ENCODE measurements at regions not wholly inside any gene's neighbourhood (a gene's known extent, or its start where the extent isn't known, plus 50 kb on each side); places are given as distances from the start of the nearest gene placed in this dataset.

DNA sequence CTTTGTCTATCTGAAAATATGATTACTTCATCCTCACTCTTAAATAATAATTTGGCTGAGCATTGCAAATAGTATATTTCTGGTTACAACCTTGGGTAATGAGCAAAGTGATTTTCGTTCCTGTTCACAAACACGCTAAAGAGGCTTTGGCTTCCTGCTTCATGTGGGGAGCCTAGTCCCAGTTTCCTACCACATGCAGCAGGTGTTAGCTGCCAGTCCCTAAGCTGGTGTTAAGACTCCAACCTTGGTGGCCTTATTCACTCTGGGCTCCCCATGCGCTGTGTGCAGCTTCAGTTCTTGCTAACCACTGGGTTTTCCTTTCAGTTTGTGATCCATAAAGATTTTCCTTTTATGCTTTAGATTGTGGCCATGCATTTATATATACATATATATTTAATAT lies 56.7 kb upstream of the BARHL2 start:
- Histone ChIP-seq H3K4me3 (ENCODE audit: control insufficient read depth in 2 of 3, extremely low read depth in 1 of 3, insufficient read depth in 2 of 3, low read depth in 1 of 3, low read length in 3 of 3) (no peak overlapping the region), H4K20me1 (ENCODE audit: control insufficient read depth, extremely low read depth, insufficient read depth, low read length) (no peaks in the 10 kb centered on the region), H3K27me3 (ENCODE audit: control insufficient read depth, extremely low read depth, insufficient read depth, low read length) (no peaks in the 10 kb centered on the region), H3K79me2 (ENCODE audit: control insufficient read depth, insufficient read depth, low read length) (no peaks in the 10 kb centered on the region), H3K9me1 (ENCODE audit: control insufficient read depth, extremely low read depth, insufficient read depth, low read length) (no peaks in the 10 kb centered on the region), H3K4me2 (ENCODE audit: control insufficient read depth, extremely low read depth, insufficient read depth, low read depth, low read length) (no peak overlapping the region), H3K4me1 (ENCODE audit: control insufficient read depth, extremely low read depth, insufficient read depth, low read length) (no peaks in the 10 kb centered on the region), H3K9me3 (ENCODE audit: control insufficient read depth, low read depth, low read length) (no peaks in the 10 kb centered on the region), H3K36me3 (ENCODE audit: control insufficient read depth in 2 of 2, extremely low read depth in 1 of 2, insufficient read depth in 2 of 2, low read length in 2 of 2) (no peaks in the 10 kb centered on the region), H3K27ac (ENCODE audit: control insufficient read depth, insufficient read depth, low read length) (no peak overlapping the region), H2AFZ (ENCODE audit: control insufficient read depth, low read length) (no peak overlapping the region), H3K9ac (ENCODE audit: control insufficient read depth, extremely low read depth, insufficient read depth, low read length) (no peak overlapping the region)
- dilution Hi-C loops (cut with MboI; ENCODE audit: extremely low pct_ligation_motif_present, low sequenced_read_pairs) = no loop called here
- DNase-seq (ENCODE audit: low read depth, low spot score) = no peak
- no peak for TF ChIP-seq EZH2 (IDR thresholded peaks at IDR 0.05; ENCODE audit: low read length)
- TF ChIP-seq, protein P1, sequence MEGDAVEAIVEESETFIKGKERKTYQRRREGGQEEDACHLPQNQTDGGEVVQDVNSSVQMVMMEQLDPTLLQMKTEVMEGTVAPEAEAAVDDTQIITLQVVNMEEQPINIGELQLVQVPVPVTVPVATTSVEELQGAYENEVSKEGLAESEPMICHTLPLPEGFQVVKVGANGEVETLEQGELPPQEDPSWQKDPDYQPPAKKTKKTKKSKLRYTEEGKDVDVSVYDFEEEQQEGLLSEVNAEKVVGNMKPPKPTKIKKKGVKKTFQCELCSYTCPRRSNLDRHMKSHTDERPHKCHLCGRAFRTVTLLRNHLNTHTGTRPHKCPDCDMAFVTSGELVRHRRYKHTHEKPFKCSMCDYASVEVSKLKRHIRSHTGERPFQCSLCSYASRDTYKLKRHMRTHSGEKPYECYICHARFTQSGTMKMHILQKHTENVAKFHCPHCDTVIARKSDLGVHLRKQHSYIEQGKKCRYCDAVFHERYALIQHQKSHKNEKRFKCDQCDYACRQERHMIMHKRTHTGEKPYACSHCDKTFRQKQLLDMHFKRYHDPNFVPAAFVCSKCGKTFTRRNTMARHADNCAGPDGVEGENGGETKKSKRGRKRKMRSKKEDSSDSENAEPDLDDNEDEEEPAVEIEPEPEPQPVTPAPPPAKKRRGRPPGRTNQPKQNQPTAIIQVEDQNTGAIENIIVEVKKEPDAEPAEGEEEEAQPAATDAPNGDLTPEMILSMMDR (optimal IDR thresholded peaks at IDR 0.05 in 1 of 3, IDR thresholded peaks at IDR 0.05 in 1 of 3, conservative IDR thresholded peaks at IDR 0.05 in 1 of 3; ENCODE audit: extremely low read depth in 1 of 3, insufficient read depth in 2 of 3, low read length in 3 of 3) = no peak
- no peak for FAIRE-seq

DNA sequence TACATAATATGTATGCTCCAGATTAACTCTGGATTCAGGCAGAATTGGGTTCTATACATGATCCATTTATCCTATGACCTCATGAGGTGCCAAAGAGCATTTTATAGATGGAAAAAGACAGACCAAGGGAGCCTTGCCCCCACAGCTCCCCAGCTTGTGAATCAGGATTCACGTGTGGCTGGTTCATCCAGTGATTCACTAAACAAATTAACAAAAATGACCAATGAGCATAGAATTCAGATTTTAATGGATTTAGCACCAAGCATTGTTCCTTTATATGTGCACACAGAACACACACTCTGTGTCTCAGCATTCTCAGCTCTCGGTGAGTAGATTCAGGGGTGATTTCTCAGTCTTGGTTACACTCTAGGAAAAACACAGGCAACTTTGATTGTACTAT lies 51.7 kb upstream of the BARHL2 start:
- dilution Hi-C loops (cut with MboI; ENCODE audit: extremely low pct_ligation_motif_present, low sequenced_read_pairs) = no loop called here
- Histone ChIP-seq H3K27me3 (ENCODE audit: control insufficient read depth, extremely low read depth, insufficient read depth, low read length) (no peaks in the 10 kb centered on the region), H3K4me1 (ENCODE audit: control insufficient read depth, extremely low read depth, insufficient read depth, low read length) (no peaks in the 10 kb centered on the region), H3K4me2 (ENCODE audit: control insufficient read depth, extremely low read depth, insufficient read depth, low read depth, low read length) (no peak overlapping the region), H3K4me3 (ENCODE audit: control insufficient read depth in 2 of 3, extremely low read depth in 1 of 3, insufficient read depth in 2 of 3, low read depth in 1 of 3, low read length in 3 of 3) (no peak overlapping the region), H3K9me1 (ENCODE audit: control insufficient read depth, extremely low read depth, insufficient read depth, low read length) (no peaks in the 10 kb centered on the region), H3K9ac (ENCODE audit: control insufficient read depth, extremely low read depth, insufficient read depth, low read length) (no peak overlapping the region), H3K36me3 (ENCODE audit: control insufficient read depth in 2 of 2, extremely low read depth in 1 of 2, insufficient read depth in 2 of 2, low read length in 2 of 2) (no peaks in the 10 kb centered on the region), H3K27ac (ENCODE audit: control insufficient read depth, insufficient read depth, low read length) (no peak overlapping the region), H3K9me3 (ENCODE audit: control insufficient read depth, low read depth, low read length) (no peaks in the 10 kb centered on the region), H2AFZ (ENCODE audit: control insufficient read depth, low read length) (no peak overlapping the region), H4K20me1 (ENCODE audit: control insufficient read depth, extremely low read depth, insufficient read depth, low read length) (no peaks in the 10 kb centered on the region), H3K79me2 (ENCODE audit: control insufficient read depth, insufficient read depth, low read length) (no peaks in the 10 kb centered on the region)
- no peak for FAIRE-seq
- DNase-seq (ENCODE audit: low read depth, low spot score) = no peak
- TF ChIP-seq, protein P1 (optimal IDR thresholded peaks at IDR 0.05 in 1 of 3, IDR thresholded peaks at IDR 0.05 in 1 of 3, conservative IDR thresholded peaks at IDR 0.05 in 1 of 3; ENCODE audit: extremely low read depth in 1 of 3, insufficient read depth in 2 of 3, low read length in 3 of 3) = no peak
- no peak for TF ChIP-seq EZH2 (IDR thresholded peaks at IDR 0.05; ENCODE audit: low read length)

Measured in keratinocyte (primary cell).